GM19099 (cell line): ENCODE measurements at regions not wholly inside any gene's neighbourhood (a gene's known extent, or its start where the extent isn't known, plus 50 kb on each side); places are given as distances from the start of the nearest gene placed in this dataset.

Experiments used
- POLR2A ChIP-seq: IDR thresholded peaks from 3 replicates; pipeline ENCODE4 v1.6.1; 2011; ENCODE audit warnings: low read depth; ENCODE audit not compliant: insufficient read length; ENCODE audit errors: extremely low read depth

GRCh38 chr10:62638062-62638477, 166.4 kb upstream of the ADO start:
- no peak for TF ChIP-seq POLR2A

DNA sequence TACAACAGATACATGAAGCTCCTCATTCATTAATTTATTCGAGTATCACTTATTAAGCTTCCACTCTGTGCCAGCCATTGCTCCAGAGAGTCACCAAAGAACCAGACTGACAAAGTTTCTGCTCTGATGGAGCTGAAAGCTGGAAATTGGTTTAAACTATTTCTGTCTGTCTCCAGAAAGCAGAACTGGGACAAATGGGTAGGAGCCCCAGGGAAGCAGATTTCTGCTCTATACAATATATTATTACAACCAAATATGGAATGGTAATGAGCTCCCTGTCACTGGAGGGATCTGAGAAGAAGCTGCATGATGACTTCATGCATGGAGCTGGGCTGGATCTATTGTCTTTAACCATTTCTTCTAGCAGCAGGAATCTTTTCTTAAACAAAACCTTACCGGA, 165.4 kb upstream of the ADO start:
- TF ChIP-seq POLR2A: no peak

- no peak for TF ChIP-seq POLR2A
Measured at GRCh38 chr10:62640411-62640810, 164.1 kb upstream of the ADO start.

- no peak for TF ChIP-seq POLR2A
Measured at GRCh38 chr10:62643606-62644587, 160.6 kb upstream of the ADO start.

- TF ChIP-seq POLR2A: no peak
Measured at GRCh38 chr10:62647375-62648092, 157.0 kb upstream of the ADO start.

GRCh38 chr10:62648921-62649320, 155.6 kb upstream of the ADO start:
- TF ChIP-seq POLR2A: no peak

- no peak for TF ChIP-seq POLR2A
Measured at GRCh38 chr10:62650411-62650810, 154.1 kb upstream of the ADO start.

DNA sequence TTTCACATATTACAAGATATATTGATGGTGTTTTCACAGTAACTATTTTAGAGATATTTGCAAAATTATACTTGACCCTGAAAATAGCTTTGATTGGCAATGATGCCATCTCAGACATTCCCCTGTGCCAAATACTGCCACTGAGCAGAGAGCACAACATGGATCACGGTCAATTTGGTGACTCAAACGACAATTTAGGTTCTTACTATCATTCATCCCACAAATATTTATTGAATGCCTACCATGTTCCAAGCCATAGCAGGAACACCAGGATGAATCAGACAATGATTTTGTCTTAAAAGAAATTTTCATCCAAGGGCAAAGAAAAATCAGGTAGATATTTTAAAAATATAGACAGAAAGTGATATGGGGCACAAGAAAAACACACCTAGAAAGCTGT, 153.2 kb upstream of the ADO start:
- no peak for TF ChIP-seq POLR2A

- TF ChIP-seq POLR2A: no peak
Measured at GRCh38 chr10:62652114-62652513, 152.4 kb upstream of the ADO start.

DNA sequence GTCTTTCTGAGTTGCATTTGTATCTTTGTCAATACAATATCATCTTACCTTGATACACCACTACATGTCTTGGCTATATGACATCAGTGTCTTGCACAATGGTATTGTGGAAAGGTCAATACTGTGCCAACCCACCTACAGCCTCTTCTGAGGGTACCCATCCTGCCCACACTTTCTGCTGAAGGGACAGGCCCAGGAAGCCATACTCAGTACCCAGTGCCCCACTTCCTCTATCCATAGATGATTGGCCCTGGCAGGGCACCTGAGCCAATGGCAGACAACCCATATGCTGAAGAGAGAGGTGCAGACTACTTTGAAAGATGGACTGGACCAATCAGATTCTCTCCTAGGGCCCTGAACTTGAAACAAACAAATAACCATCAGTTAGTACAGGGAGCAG, 152.0 kb upstream of the ADO start:
- no peak for TF ChIP-seq POLR2A

- no peak for TF ChIP-seq POLR2A
Measured at GRCh38 chr10:62653254-62653653, 151.3 kb upstream of the ADO start.

DNA sequence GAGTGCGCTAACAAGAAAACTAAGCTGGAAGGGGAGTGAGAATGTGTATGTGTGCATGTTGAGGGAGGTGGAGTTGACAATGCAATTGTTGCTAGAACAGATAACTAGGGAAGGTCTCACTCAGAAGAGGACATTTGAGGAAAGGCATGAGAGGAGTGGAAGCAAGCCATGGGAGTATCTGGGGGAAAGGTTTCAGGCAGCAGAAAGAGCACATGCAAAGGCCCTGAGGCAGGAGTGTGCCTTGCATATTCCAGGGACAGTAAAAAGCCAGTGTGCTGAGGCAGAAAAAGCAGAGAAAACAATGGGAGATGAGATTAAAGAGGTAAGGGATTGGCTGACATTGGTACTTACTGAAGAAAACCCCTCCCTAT, 149.6 kb upstream of the ADO start:
- TF ChIP-seq POLR2A: no peak

GRCh38 chr10:62655337-62655994, 149.1 kb upstream of the ADO start:
- no peak for TF ChIP-seq POLR2A

DNA sequence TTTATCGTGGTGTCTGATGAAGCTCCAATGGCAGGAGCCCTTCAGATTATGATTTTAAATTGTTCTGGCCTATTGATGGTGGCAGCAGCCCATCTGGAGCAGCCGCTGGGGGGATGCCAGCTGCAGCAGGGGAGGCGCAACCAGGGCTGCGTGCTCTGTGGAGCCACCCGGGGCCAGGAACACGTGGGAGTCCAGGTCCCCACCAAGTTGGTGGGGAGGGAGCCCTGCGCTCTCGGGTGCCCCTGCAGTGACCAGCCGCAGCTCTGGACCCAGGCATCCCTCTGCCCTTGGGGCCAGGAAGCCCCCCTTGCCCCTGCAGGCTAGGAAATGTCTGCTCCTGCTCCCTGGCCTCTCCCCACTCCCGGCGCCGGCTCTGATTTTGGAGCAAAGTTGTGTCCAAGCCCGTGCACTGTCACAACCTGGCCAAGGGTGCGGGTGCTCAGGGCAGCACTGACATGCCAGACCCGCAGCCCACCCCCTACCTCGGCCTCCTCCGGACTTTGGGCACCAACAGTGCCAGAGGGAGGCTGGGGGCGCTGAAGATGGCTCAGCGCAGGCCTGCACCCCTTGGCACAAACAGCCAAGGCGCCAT, 147.2 kb upstream of the ADO start:
- TF ChIP-seq POLR2A: no peak

DNA sequence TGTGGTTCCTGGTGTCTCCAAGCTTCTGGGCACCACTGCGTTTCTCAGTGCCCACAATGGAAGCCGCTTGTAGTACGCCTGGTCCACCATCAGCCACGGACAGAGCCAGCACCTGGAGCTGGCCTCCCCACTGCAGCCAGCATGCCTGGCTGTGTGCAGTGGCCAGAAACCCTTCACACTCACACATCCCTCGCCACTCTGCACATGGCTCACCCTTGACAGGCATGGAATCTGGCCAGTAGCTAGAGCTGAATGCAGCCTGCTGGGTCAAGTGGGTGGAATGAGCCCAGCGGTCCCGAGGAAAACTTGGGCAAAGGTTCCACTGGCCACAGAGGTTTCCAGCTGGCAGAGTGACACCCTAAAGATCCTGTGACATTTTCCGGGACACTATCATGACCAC, 146.0 kb upstream of the ADO start:
- TF ChIP-seq POLR2A: no peak
